ENCODE measurements at regions not wholly inside any gene's neighbourhood (a gene's known extent, or its start where the extent isn't known, plus 50 kb on each side); places are given as distances from the start of the nearest gene placed in this dataset.

DNA sequence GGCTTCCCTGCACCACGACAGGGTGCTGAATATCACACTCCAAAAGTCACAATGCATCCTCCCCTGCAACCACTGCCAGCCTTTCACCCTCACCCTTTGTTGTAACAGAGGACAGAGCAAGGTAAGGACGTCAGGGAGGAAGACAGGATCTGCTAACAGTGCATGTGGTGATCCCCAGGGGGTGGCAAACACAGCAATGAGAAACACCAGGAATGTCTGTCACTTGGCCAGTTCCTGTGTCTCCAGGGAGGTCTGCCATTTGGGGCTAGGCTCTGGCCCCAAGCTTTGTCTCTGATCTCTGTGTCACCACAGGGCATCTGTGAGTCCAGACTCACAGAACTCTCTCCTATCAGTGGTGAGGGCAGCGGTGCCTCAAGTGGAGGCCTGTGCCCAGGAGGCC is 54.3 kb upstream of the SLC24A5 start:
- H3K27ac ChIP-seq (ENCODE audit: low read length): no peak overlapping the region
- H3K9me2 ChIP-seq (replicated peaks; ENCODE audit: insufficient read depth, low read length): no peaks in the 10 kb centered on the region
- no peaks in the 10 kb centered on the region for H3K9me3 ChIP-seq (replicated peaks; ENCODE audit: insufficient read depth, low read length)
- TF ChIP-seq CTCF (IDR thresholded peaks at IDR 0.05; ENCODE audit: low read length) (no peak), EZH2 (optimal IDR thresholded peaks at IDR 0.05; ENCODE audit: low read depth, low read length) (no peak), EZH2phosphoT487 (IDR thresholded peaks at IDR 0.05; ENCODE audit: low read length) (no peak)
- H3K9ac ChIP-seq (ENCODE audit: low read length): no peak overlapping the region
- no peaks in the 10 kb centered on the region for H3K27me3 ChIP-seq (replicated peaks; ENCODE audit: insufficient read depth, low read length)
- no peaks in the 10 kb centered on the region for H3K4me1 ChIP-seq (ENCODE audit: low read length)
- no peaks in the 10 kb centered on the region for H3K36me3 ChIP-seq (replicated peaks; ENCODE audit: insufficient read depth, low read length)
- H2AFZ ChIP-seq (ENCODE audit: low read length): no peak overlapping the region
- H4K20me1 ChIP-seq (ENCODE audit: insufficient read depth, low read length): no peaks in the 10 kb centered on the region
- no peak overlapping the region for H3K4me2 ChIP-seq (ENCODE audit: low read depth, low read length)
- H3K4me3 ChIP-seq (ENCODE audit: low read length): no peak overlapping the region
- no peaks in the 10 kb centered on the region for H3F3A ChIP-seq (ENCODE audit: insufficient read depth, low read length)
- H3K79me2 ChIP-seq (ENCODE audit: low read length): no peaks in the 10 kb centered on the region
- no peak for DNase-seq
